Activated B cell treated with CpG ODN at 0.5 μM for 24 hours (primary cell): ENCODE measurements at regions not wholly inside any gene's neighbourhood (a gene's known extent, or its start where the extent isn't known, plus 50 kb on each side); places are given as distances from the start of the nearest gene placed in this dataset.

Experiments
- ATAC-seq: fragments of 200-7000 bp; cut with Tn5 transposase; one replicate; pipeline ENCODE4 v1.10.0; 2021; ENCODE audit warnings: low read depth, mild to moderate bottlenecking, moderate library complexity
- CTCF ChIA-PET: fragments of 350-600 bp; sonication (Branson Sonifier 250); formaldehyde crosslinking; loops from one replicate; lab custom pipeline; 2021; ENCODE audit warnings: antibody characterized with exemption; lab: Charles Lee
- POLR2A ChIA-PET: fragments of 350-600 bp; sonication (Branson Sonifier 250); formaldehyde crosslinking; loops from one replicate; lab custom pipeline; 2021; ENCODE audit warnings: antibody characterized with exemption; lab: Charles Lee
- DNase-seq: peaks from one replicate; pipeline ENCODE4 v3.0.0; 2022
- H3K27ac Mint-ChIP-seq: one replicate; pipeline ENCODE4 v1.8.0; 2020; ENCODE audit warnings: mixed read lengths
- H3K27me3 Mint-ChIP-seq: one replicate; pipeline ENCODE4 v1.8.0; 2021; ENCODE audit warnings: mixed read lengths
- H3K36me3 Mint-ChIP-seq: one replicate; pipeline ENCODE4 v1.8.0; 2021; ENCODE audit warnings: low read depth, mixed read lengths
- H3K4me1 Mint-ChIP-seq: one replicate; pipeline ENCODE4 v1.8.0; 2021; ENCODE audit warnings: mixed read lengths
- H3K4me3 Mint-ChIP-seq: one replicate; pipeline ENCODE4 v1.8.0; 2020; ENCODE audit warnings: mild to moderate bottlenecking, mixed read lengths
- H3K9me3 Mint-ChIP-seq: one replicate; pipeline ENCODE4 v1.8.0; 2020; ENCODE audit warnings: mixed read lengths
- intact Hi-C: fragments of 100-400 bp; cut with micrococcal nuclease; formaldehyde crosslinking; loops from one replicate; pipeline ENCODE4 v1.15.1; 2024
- TF ChIP-seq, protein P1 (sequence below): fragments of 200-600 bp; IDR thresholded peaks from one replicate; pipeline ENCODE4 v1.8.0; 2022; ENCODE audit warnings: antibody characterized with exemption, mild to moderate bottlenecking

DNA sequence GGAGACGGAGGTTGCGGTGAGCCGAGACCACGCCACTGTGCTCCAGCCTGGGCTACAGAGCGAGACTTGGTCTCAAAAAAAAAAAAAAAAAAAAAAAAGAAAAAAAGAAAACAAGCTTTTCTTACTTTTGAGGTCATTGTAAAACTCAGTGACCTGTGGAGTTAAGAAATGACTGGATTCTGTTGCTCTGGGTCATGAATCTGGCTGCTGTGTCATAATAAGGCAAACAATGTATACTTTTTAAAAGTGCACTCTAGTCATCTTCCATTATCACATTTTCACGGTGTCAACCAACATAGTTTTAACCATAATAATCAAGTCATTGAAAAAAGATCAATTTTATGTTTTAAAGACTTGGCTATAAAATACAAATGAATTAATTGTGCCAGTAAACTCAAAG lies 1186.6 kb downstream of the DIAPH3 start:
- no peaks in the 10 kb centered on the region for H3K4me1 Mint-ChIP-seq
- no peaks in the 10 kb centered on the region for H3K36me3 Mint-ChIP-seq
- TF ChIP-seq, protein P1, sequence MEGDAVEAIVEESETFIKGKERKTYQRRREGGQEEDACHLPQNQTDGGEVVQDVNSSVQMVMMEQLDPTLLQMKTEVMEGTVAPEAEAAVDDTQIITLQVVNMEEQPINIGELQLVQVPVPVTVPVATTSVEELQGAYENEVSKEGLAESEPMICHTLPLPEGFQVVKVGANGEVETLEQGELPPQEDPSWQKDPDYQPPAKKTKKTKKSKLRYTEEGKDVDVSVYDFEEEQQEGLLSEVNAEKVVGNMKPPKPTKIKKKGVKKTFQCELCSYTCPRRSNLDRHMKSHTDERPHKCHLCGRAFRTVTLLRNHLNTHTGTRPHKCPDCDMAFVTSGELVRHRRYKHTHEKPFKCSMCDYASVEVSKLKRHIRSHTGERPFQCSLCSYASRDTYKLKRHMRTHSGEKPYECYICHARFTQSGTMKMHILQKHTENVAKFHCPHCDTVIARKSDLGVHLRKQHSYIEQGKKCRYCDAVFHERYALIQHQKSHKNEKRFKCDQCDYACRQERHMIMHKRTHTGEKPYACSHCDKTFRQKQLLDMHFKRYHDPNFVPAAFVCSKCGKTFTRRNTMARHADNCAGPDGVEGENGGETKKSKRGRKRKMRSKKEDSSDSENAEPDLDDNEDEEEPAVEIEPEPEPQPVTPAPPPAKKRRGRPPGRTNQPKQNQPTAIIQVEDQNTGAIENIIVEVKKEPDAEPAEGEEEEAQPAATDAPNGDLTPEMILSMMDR = no peak
- no peaks in the 10 kb centered on the region for H3K27me3 Mint-ChIP-seq
- DNase-seq (no peak), ATAC-seq (no peak)
- H3K4me3 Mint-ChIP-seq = no peak overlapping the region
- intact Hi-C loops = no loop called here
- ChIA-PET POLR2A (no interaction called here), CTCF (no interaction called here)
- no peak overlapping the region for H3K27ac Mint-ChIP-seq
- H3K9me3 Mint-ChIP-seq = peaks cover 1% of the 10 kb centered on the region

DNA sequence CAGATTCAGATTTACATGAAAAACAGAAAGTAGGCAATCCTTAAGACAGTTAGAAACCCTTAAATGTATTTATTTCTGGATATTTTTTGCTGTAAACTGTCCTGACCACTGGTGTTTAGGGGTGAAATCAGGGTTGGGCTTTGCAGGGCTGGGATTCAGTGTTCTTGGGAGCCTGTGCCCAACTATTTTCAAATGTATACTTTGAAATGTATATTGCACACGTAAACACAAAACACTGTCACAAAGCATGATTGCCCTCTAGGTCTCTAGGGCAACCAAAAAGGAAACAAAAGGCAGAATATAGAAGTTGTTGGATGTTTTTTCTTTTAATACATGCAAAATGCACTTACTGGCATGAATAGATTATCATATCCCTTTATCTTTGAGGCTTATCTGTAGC lies 1185.4 kb downstream of the DIAPH3 start:
- CTCF ChIA-PET = no interaction called here
- Mint-ChIP-seq H3K4me1 (no peaks in the 10 kb centered on the region), H3K36me3 (no peaks in the 10 kb centered on the region), H3K4me3 (no peak overlapping the region), H3K9me3 (peaks cover 8% of the 10 kb centered on the region), H3K27ac (no peak overlapping the region), H3K27me3 (no peaks in the 10 kb centered on the region)
- no peak for ATAC-seq
- TF ChIP-seq, protein P1 = no peak
- no peak for DNase-seq
- intact Hi-C loops = no loop called here
- POLR2A ChIA-PET = no interaction called here

DNA sequence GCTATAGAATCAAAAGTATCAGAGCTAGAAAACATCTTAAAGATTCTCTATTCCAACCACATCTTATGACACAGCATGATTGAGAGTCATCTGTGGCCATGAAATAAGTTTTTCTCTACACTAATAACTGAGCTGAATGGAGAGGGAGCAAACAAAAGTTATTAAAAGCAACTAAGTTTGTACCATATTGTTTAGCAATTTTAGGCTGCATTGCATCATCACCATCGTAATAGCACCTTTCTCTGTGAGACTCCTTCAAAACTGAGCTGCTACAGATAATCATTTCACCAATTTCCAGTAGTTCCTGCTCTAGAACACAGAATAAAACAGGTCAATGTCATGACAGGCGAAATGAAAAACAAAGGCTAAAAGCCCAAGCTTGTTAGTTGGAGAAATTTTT lies 1183.9 kb downstream of the DIAPH3 start:
- ChIA-PET CTCF (no interaction called here), POLR2A (no interaction called here)
- Mint-ChIP-seq H3K36me3 (no peaks in the 10 kb centered on the region), H3K4me3 (no peak overlapping the region), H3K27ac (no peak overlapping the region), H3K4me1 (no peaks in the 10 kb centered on the region), H3K27me3 (no peaks in the 10 kb centered on the region), H3K9me3 (peaks cover 12% of the 10 kb centered on the region)
- ATAC-seq (no peak), DNase-seq (no peak)
- TF ChIP-seq, protein P1 = no peak
- intact Hi-C loops = no loop called here

DNA sequence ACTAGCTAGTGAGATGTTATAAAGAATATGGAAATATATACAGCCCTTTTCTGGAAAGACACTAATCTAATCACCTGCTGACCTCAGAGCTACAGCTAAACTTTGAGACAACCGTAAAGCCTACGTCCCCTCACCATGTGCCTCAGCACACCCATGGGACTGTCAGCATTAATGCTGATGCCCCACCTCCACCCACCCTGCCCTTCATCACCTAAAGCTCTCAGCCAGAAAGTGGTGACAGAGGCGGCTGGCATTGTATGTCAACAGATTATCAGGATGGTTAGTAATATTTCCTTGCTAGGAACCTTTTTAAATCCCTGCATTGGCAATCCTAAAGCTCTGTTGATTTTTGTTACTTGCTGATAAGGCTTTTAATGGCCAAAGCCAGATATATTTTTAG lies 1177.9 kb downstream of the DIAPH3 start:
- CTCF ChIA-PET = no interaction called here
- intact Hi-C loops = no loop called here
- TF ChIP-seq, protein P1 = no peak

DNA sequence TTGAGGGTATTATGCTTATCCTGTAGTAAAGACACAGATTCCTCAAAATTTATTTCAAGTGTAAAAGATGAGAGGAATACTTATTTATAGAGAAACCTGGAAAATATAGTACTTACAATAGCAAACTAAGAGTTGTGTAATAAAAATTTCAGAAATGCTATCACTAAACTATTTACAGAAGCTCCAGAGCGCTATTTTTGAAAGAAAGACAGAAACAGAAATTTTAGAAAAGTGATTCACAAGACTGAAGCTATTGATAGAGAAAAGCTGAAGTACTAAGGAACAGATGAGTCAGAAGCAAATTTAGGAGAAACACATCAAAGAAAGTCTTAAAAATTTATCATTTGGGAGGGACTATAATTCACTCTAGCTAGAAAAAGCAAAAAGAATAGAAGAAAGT lies 1174.2 kb downstream of the DIAPH3 start:
- TF ChIP-seq, protein P1 = no peak
- Mint-ChIP-seq H3K36me3 (no peaks in the 10 kb centered on the region), H3K27ac (no peak overlapping the region), H3K9me3 (peaks cover 6% of the 10 kb centered on the region), H3K4me1 (no peaks in the 10 kb centered on the region), H3K27me3 (no peaks in the 10 kb centered on the region), H3K4me3 (no peak overlapping the region)
- ATAC-seq (no peak), DNase-seq (no peak)
- CTCF ChIA-PET = no interaction called here
- intact Hi-C loops = no loop called here
- POLR2A ChIA-PET = no interaction called here

More for the DNA sequence above, 1177.9 kb downstream of the DIAPH3 start:
- Mint-ChIP-seq H3K36me3 (no peaks in the 10 kb centered on the region), H3K27ac (no peak overlapping the region), H3K9me3 (peaks cover 16% of the 10 kb centered on the region), H3K4me3 (no peak overlapping the region), H3K27me3 (no peaks in the 10 kb centered on the region), H3K4me1 (no peaks in the 10 kb centered on the region)
- no peak for DNase-seq
- ATAC-seq = no peak
- POLR2A ChIA-PET = no interaction called here
